HEK293 (cell line): ENCODE measurements at regions not wholly inside any gene's neighbourhood (a gene's known extent, or its start where the extent isn't known, plus 50 kb on each side); places are given as distances from the start of the nearest gene placed in this dataset.

Source experiments
- YY1 ChIP-seq: fragments of 450-650 bp; formaldehyde crosslinking; IDR thresholded peaks from 2 replicates; pipeline ENCODE4 v1.5.1; 2018; ENCODE audit warnings: missing biosample characterization, missing genetic modification characterization
- ZBTB49 ChIP-seq: fragments of 450-650 bp; formaldehyde crosslinking; IDR thresholded peaks from 2 replicates; pipeline ENCODE4 v1.5.1; 2016; ENCODE audit warnings: missing biosample characterization, missing genetic modification characterization, low read depth
- ZSCAN30 ChIP-seq: fragments of 450-650 bp; IDR thresholded peaks from 2 replicates; pipeline ENCODE4 v1.5.1; 2018; ENCODE audit warnings: missing biosample characterization, mild to moderate bottlenecking, missing genetic modification characterization, moderate library complexity
- TF ChIP-seq, protein P1 (sequence below): fragments of 450-650 bp; formaldehyde crosslinking; IDR thresholded peaks from 2 replicates; pipeline ENCODE4 v1.5.1; 2016; ENCODE audit warnings: missing biosample characterization, missing genetic modification characterization

DNA sequence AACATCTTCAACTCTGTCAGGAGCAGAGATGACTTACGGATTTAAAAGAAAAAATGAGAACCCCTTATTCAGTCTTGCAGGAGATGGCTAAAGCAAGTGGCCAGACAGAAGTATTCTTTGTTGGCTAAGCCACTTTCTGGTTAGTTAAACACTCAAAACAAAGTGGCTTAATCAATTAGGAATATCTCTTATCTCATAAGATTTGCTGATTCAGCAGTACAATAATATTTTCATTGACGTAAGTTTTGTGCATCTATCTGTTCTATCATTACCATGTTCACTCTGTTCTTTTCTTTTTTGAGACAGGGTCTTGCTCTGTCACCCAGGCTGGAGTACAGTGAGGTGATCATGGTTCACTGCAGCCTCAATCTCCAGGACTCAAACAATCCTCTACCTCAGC, 342.0 kb downstream of the EN1 start:
- TF ChIP-seq, protein P1, sequence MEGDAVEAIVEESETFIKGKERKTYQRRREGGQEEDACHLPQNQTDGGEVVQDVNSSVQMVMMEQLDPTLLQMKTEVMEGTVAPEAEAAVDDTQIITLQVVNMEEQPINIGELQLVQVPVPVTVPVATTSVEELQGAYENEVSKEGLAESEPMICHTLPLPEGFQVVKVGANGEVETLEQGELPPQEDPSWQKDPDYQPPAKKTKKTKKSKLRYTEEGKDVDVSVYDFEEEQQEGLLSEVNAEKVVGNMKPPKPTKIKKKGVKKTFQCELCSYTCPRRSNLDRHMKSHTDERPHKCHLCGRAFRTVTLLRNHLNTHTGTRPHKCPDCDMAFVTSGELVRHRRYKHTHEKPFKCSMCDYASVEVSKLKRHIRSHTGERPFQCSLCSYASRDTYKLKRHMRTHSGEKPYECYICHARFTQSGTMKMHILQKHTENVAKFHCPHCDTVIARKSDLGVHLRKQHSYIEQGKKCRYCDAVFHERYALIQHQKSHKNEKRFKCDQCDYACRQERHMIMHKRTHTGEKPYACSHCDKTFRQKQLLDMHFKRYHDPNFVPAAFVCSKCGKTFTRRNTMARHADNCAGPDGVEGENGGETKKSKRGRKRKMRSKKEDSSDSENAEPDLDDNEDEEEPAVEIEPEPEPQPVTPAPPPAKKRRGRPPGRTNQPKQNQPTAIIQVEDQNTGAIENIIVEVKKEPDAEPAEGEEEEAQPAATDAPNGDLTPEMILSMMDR: no peak
- TF ChIP-seq ZBTB49: no peak
- no peak for TF ChIP-seq ZSCAN30 (tag by site-specific recombination)
- no peak for TF ChIP-seq YY1 (tag by site-specific recombination)
